ENCODE measurements at regions not wholly inside any gene's neighbourhood (a gene's known extent, or its start where the extent isn't known, plus 50 kb on each side); places are given as distances from the start of the nearest gene placed in this dataset.
"Not testable (repeated sequence)": the region's sequence is repeated elsewhere in the genome, so short reads cannot be mapped to it uniquely, and the experiment has no call there.

DNA sequence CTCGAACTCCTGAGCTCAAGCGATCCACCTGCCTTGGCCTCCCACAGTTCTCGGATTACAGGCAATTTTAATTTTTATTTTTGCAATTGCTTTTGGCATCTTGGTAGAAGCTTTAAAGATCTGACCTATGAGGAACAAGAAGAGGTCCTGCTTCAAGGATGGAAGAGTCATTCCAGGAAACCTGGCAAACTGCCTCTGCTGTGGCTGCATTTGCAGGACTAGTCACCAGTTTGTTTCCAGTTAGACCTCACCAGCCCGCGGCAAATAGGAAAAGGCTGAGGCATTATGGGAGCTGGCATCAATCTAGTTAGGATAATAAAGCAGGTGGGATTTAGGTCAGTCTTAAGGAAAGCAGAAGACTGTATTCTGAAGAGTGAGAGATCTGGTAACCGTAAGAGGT, 51.9 kb upstream of the LAS1L start:
- 80 to 96% (median 85%) methylated on average over 6 of the region's 6 CpGs for WGBS, 5 donors
- Histone ChIP-seq H3K9me3 (no peaks in the 10 kb centered on the region), H3K27ac (no peak overlapping the region), H3K4me1 (peaks cover 0 to 20% (median 7%) of the 10 kb centered on the region in 6 donors), H3K36me3 (no peaks in the 10 kb centered on the region), H3K4me3 (no peak overlapping the region), H3K27me3 (replicated peaks in 1 of 7) (peaks cover 0 to 14% (median 0%) of the 10 kb centered on the region in 7 donors)
- no peak for DNase-seq
- intact Hi-C loops (cut with DNase I; ENCODE audit: low total_unique reads), result no loop called here
- TF ChIP-seq, protein P1, sequence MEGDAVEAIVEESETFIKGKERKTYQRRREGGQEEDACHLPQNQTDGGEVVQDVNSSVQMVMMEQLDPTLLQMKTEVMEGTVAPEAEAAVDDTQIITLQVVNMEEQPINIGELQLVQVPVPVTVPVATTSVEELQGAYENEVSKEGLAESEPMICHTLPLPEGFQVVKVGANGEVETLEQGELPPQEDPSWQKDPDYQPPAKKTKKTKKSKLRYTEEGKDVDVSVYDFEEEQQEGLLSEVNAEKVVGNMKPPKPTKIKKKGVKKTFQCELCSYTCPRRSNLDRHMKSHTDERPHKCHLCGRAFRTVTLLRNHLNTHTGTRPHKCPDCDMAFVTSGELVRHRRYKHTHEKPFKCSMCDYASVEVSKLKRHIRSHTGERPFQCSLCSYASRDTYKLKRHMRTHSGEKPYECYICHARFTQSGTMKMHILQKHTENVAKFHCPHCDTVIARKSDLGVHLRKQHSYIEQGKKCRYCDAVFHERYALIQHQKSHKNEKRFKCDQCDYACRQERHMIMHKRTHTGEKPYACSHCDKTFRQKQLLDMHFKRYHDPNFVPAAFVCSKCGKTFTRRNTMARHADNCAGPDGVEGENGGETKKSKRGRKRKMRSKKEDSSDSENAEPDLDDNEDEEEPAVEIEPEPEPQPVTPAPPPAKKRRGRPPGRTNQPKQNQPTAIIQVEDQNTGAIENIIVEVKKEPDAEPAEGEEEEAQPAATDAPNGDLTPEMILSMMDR (IDR thresholded peaks at IDR 0.05 in 8 of 11, conservative IDR thresholded peaks at IDR 0.05 in 3 of 11), result no peak
- no peak for TF ChIP-seq POLR2A (IDR thresholded peaks at IDR 0.05)
- no peak for TF ChIP-seq POLR2AphosphoS5 (IDR thresholded peaks at IDR 0.05)

DNA sequence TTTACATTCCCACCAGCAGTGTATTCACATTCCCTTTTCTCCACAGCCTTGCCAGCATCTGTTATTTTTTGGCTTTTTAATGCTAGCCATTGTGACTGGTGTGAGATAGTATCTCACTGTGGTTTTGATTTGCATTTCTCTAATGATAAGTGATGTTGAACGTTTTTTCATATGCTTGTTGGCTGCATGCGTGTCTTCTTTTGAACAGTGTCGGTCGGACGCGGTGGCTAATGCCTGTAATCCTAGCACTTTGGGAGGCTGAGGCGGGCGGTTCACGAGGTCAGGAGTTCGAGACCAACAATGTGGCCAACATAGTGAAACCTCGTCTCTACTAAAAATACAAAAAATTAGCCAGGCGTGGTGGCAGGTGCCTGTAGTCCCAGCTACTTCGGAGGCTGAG, 50.6 kb upstream of the LAS1L start:
- H3K36me3 ChIP-seq; intact Hi-C loops (cut with DNase I; ENCODE audit: low total_unique reads); H3K9me3 ChIP-seq; H3K4me3 ChIP-seq; H3K27ac ChIP-seq; DNase-seq: not testable (repeated sequence)
- 69 to 84% (median 75%) methylated on average over 13 of the region's 13 CpGs for WGBS, 5 donors
- Histone ChIP-seq H3K4me1 (peaks cover 0 to 20% (median 7%) of the 10 kb centered on the region in 6 donors), H3K27me3 (replicated peaks in 1 of 7) (peaks cover 0 to 13% (median 0%) of the 10 kb centered on the region in 7 donors)
